Activated CD4-positive, alpha-beta memory T cell treated with anti-CD3 and anti-CD28 coated beads for 36 hours (primary cell): ENCODE measurements at regions not wholly inside any gene's neighbourhood (a gene's known extent, or its start where the extent isn't known, plus 50 kb on each side); places are given as distances from the start of the nearest gene placed in this dataset.
"Not testable (repeated sequence)": the region's sequence is repeated elsewhere in the genome, so short reads cannot be mapped to it uniquely, and the experiment has no call there.

Experiments
- CTCF ChIA-PET: fragments of 350-600 bp; sonication (Branson Sonifier 250); formaldehyde crosslinking; loops from one replicate; lab custom pipeline; 2021; ENCODE audit warnings: antibody characterized with exemption, inconsistent platforms; lab: Charles Lee
- POLR2A ChIA-PET: fragments of 350-600 bp; sonication (Branson Sonifier 250); formaldehyde crosslinking; loops from one replicate; lab custom pipeline; 2021; ENCODE audit warnings: antibody characterized with exemption; lab: Charles Lee
- DNase-seq: peaks from one replicate; pipeline ENCODE4 v3.0.0-alpha.2; 2020
- H3K27ac Mint-ChIP-seq: one replicate; pipeline ENCODE4 v1.8.0; 2021; ENCODE audit warnings: mixed read lengths
- H3K27me3 Mint-ChIP-seq: one replicate; pipeline ENCODE4 v1.8.0; 2021; ENCODE audit warnings: mixed read lengths
- H3K36me3 Mint-ChIP-seq: one replicate; pipeline ENCODE4 v1.8.0; 2021; ENCODE audit warnings: mixed read lengths
- H3K4me1 Mint-ChIP-seq: one replicate; pipeline ENCODE4 v1.8.0; 2021; ENCODE audit warnings: low read depth, mixed read lengths
- H3K4me3 Mint-ChIP-seq: one replicate; pipeline ENCODE4 v1.8.0; 2021; ENCODE audit warnings: mild to moderate bottlenecking, mixed read lengths
- H3K9me3 Mint-ChIP-seq: one replicate; pipeline ENCODE4 v1.8.0; 2021; ENCODE audit warnings: mixed read lengths
- intact Hi-C: fragments of 100-400 bp; cut with micrococcal nuclease; formaldehyde crosslinking; loops from one replicate; pipeline ENCODE4 v1.15.1; 2023

- peaks cover 22% of the 10 kb centered on the region for H3K9me3 Mint-ChIP-seq
- H3K36me3 Mint-ChIP-seq, intact Hi-C loops, H3K27me3 Mint-ChIP-seq, H3K27ac Mint-ChIP-seq, H3K4me3 Mint-ChIP-seq, POLR2A ChIA-PET, H3K4me1 Mint-ChIP-seq, CTCF ChIA-PET, DNase-seq: not testable (repeated sequence)
These were observed 210.9 kb upstream of the CNTN3 start for GRCh38 chr3:74825404-74825803.

- no peak overlapping the region for H3K27ac Mint-ChIP-seq
- no peak for DNase-seq
- CTCF ChIA-PET, result no interaction called here
- H3K4me3 Mint-ChIP-seq, result no peak overlapping the region
- no peaks in the 10 kb centered on the region for H3K27me3 Mint-ChIP-seq
- H3K9me3 Mint-ChIP-seq, result peaks cover 31% of the 10 kb centered on the region
- intact Hi-C loops, result no loop called here
- POLR2A ChIA-PET, result no interaction called here
- no peaks in the 10 kb centered on the region for H3K4me1 Mint-ChIP-seq
- no peaks in the 10 kb centered on the region for H3K36me3 Mint-ChIP-seq
These were observed 209.9 kb upstream of the CNTN3 start for GRCh38 chr3:74824366-74824765.

GRCh38 chr3:74814181-74814580, 199.7 kb upstream of the CNTN3 start:
- Mint-ChIP-seq H3K27me3 (no peaks in the 10 kb centered on the region), H3K27ac (no peak overlapping the region), H3K9me3 (peaks cover 25% of the 10 kb centered on the region), H3K36me3 (no peaks in the 10 kb centered on the region), H3K4me3 (no peak overlapping the region), H3K4me1 (no peaks in the 10 kb centered on the region)
- intact Hi-C loops, result no loop called here
- DNase-seq, result no peak
- ChIA-PET POLR2A (no interaction called here), CTCF (no interaction called here)

GRCh38 chr3:74812756-74813155, 198.3 kb upstream of the CNTN3 start:
- Mint-ChIP-seq H3K36me3 (no peaks in the 10 kb centered on the region), H3K9me3 (peaks cover 31% of the 10 kb centered on the region), H3K4me1 (no peaks in the 10 kb centered on the region), H3K27me3 (no peaks in the 10 kb centered on the region), H3K4me3 (no peak overlapping the region), H3K27ac (no peak overlapping the region)
- POLR2A ChIA-PET, result no interaction called here
- no peak for DNase-seq
- intact Hi-C loops, result no loop called here
- CTCF ChIA-PET, result no interaction called here

- DNase-seq, result no peak
- POLR2A ChIA-PET, result no interaction called here
- Mint-ChIP-seq H3K27me3 (no peaks in the 10 kb centered on the region), H3K4me1 (no peaks in the 10 kb centered on the region), H3K27ac (no peak overlapping the region), H3K9me3 (peaks cover 25% of the 10 kb centered on the region), H3K36me3 (no peaks in the 10 kb centered on the region), H3K4me3 (no peak overlapping the region)
- intact Hi-C loops, result no loop called here
- CTCF ChIA-PET, result no interaction called here
These were observed 194.2 kb upstream of the CNTN3 start for GRCh38 chr3:74808506-74809275.

- peaks cover 33% of the 10 kb centered on the region for H3K9me3 Mint-ChIP-seq
- H3K27me3 Mint-ChIP-seq, result no peaks in the 10 kb centered on the region
- no peaks in the 10 kb centered on the region for H3K36me3 Mint-ChIP-seq
- no peak overlapping the region for H3K4me3 Mint-ChIP-seq
- no peaks in the 10 kb centered on the region for H3K4me1 Mint-ChIP-seq
- no peak for DNase-seq
- H3K27ac Mint-ChIP-seq, result no peak overlapping the region
- ChIA-PET POLR2A (no interaction called here), CTCF (no interaction called here)
- intact Hi-C loops, result no loop called here
These were observed 187.5 kb upstream of the CNTN3 start for GRCh38 chr3:74801924-74802323.

GRCh38 chr3:74789111-74789510, 174.7 kb upstream of the CNTN3 start:
- CTCF ChIA-PET, result no interaction called here

GRCh38 chr3:74787011-74787410, 172.6 kb upstream of the CNTN3 start:
- no peak overlapping the region for H3K4me3 Mint-ChIP-seq
- H3K4me1 Mint-ChIP-seq, result no peaks in the 10 kb centered on the region
- H3K36me3 Mint-ChIP-seq, result no peaks in the 10 kb centered on the region
- intact Hi-C loops, result no loop called here
- no peaks in the 10 kb centered on the region for H3K27me3 Mint-ChIP-seq
- no peak for DNase-seq
- H3K9me3 Mint-ChIP-seq, result peaks cover 6% of the 10 kb centered on the region
- no peak overlapping the region for H3K27ac Mint-ChIP-seq
- POLR2A ChIA-PET, result no interaction called here
- CTCF ChIA-PET, result no interaction called here

More at GRCh38 chr3:74789111-74789510, 174.7 kb upstream of the CNTN3 start:
- POLR2A ChIA-PET, result no interaction called here
- Mint-ChIP-seq H3K9me3 (peaks cover 5% of the 10 kb centered on the region), H3K27ac (no peak overlapping the region), H3K36me3 (no peaks in the 10 kb centered on the region), H3K27me3 (no peaks in the 10 kb centered on the region), H3K4me1 (no peaks in the 10 kb centered on the region), H3K4me3 (no peak overlapping the region)
- DNase-seq, result no peak
- intact Hi-C loops, result no loop called here

GRCh38 chr3:74771401-74771800, 156.9 kb upstream of the CNTN3 start:
- ChIA-PET POLR2A (no interaction called here), CTCF (no interaction called here)
- Mint-ChIP-seq H3K36me3 (no peaks in the 10 kb centered on the region), H3K27me3 (no peaks in the 10 kb centered on the region), H3K4me3 (no peak overlapping the region), H3K4me1 (no peaks in the 10 kb centered on the region), H3K9me3 (peaks cover 8% of the 10 kb centered on the region), H3K27ac (no peak overlapping the region)
- intact Hi-C loops, result no loop called here
- DNase-seq, result no peak

- DNase-seq, result no peak
- Mint-ChIP-seq H3K27ac (no peak overlapping the region), H3K27me3 (no peaks in the 10 kb centered on the region), H3K9me3 (peaks cover 15% of the 10 kb centered on the region), H3K36me3 (no peaks in the 10 kb centered on the region), H3K4me1 (no peaks in the 10 kb centered on the region), H3K4me3 (no peak overlapping the region)
- intact Hi-C loops, result no loop called here
- POLR2A ChIA-PET, result no interaction called here
- CTCF ChIA-PET, result no interaction called here
These were observed 153.6 kb upstream of the CNTN3 start for GRCh38 chr3:74768010-74768409.

GRCh38 chr3:74766405-74766804, 151.9 kb upstream of the CNTN3 start:
- Mint-ChIP-seq H3K27ac (no peak overlapping the region), H3K36me3 (no peaks in the 10 kb centered on the region), H3K4me3 (no peak overlapping the region), H3K9me3 (peaks cover 17% of the 10 kb centered on the region), H3K4me1 (no peaks in the 10 kb centered on the region), H3K27me3 (no peaks in the 10 kb centered on the region)
- ChIA-PET POLR2A (no interaction called here), CTCF (no interaction called here)
- intact Hi-C loops, result no loop called here
- no peak for DNase-seq

GRCh38 chr3:74763830-74764229, 149.4 kb upstream of the CNTN3 start:
- H3K27ac Mint-ChIP-seq, result no peak overlapping the region
- no peaks in the 10 kb centered on the region for H3K4me1 Mint-ChIP-seq
- DNase-seq, result no peak
- ChIA-PET CTCF (no interaction called here), POLR2A (no interaction called here)
- peaks cover 25% of the 10 kb centered on the region for H3K9me3 Mint-ChIP-seq
- H3K4me3 Mint-ChIP-seq, result no peak overlapping the region
- intact Hi-C loops, result no loop called here
- H3K36me3 Mint-ChIP-seq, result no peaks in the 10 kb centered on the region
- no peaks in the 10 kb centered on the region for H3K27me3 Mint-ChIP-seq

- Mint-ChIP-seq H3K9me3 (peaks cover 24% of the 10 kb centered on the region), H3K27me3 (no peaks in the 10 kb centered on the region), H3K27ac (no peak overlapping the region), H3K36me3 (no peaks in the 10 kb centered on the region), H3K4me3 (no peak overlapping the region), H3K4me1 (no peaks in the 10 kb centered on the region)
- intact Hi-C loops, result no loop called here
- ChIA-PET CTCF (no interaction called here), POLR2A (no interaction called here)
- DNase-seq, result no peak
These were observed 142.2 kb upstream of the CNTN3 start for GRCh38 chr3:74756674-74757073.
